ENCODE measurements at regions not wholly inside any gene's neighbourhood (a gene's known extent, or its start where the extent isn't known, plus 50 kb on each side); places are given as distances from the start of the nearest gene placed in this dataset.

GRCh38 chr1:199725002-199725565 is 302.4 kb upstream of the NR5A2 start:
- no peak for DNase-seq
- Histone ChIP-seq H3K4me1 (ENCODE audit: control insufficient read depth in 1 of 2, extremely low read depth in 1 of 2, insufficient read depth in 2 of 2, low read length in 2 of 2) (peaks cover 0 to 2% of the 10 kb centered on the region in 2 experiments), H3K27me3 (replicated peaks in 1 of 2; ENCODE audit: control insufficient read depth in 2 of 2, extremely low read depth in 1 of 2, insufficient read depth in 2 of 2, low read length in 1 of 2) (peaks cover 0 to 7% of the 10 kb centered on the region in 2 experiments), H3K4me3 (ENCODE audit: control insufficient read depth in 1 of 2, extremely low read depth in 1 of 2, low read length in 1 of 2) (no peak overlapping the region), H3K36me3 (ENCODE audit: control insufficient read depth in 2 of 2, extremely low read depth in 1 of 2, insufficient read depth in 1 of 2, low read length in 1 of 2) (no peaks in the 10 kb centered on the region), H3K27ac (ENCODE audit: low read length) (no peak overlapping the region), H3K9me3 (no peaks in the 10 kb centered on the region)
- Mint-ChIP-seq H3K4me3 (no peak overlapping the region), H3K27me3 (peaks cover 6 to 19% of the 10 kb centered on the region in 2 donors), H3K36me3 (no peaks in the 10 kb centered on the region), H3K27ac (no peak overlapping the region), H3K9me3 (no peaks in the 10 kb centered on the region), H3K4me1 (no peaks in the 10 kb centered on the region)
- ChIA-PET POLR2A (no interaction called here), CTCF (no interaction called here)
- WGBS (ENCODE audit: insufficient coverage), result 32% methylated on average over 2 of the region's 3 CpGs
- ATAC-seq (replicated peaks in 1 of 4), result no peak

- Histone ChIP-seq H3K4me1 (ENCODE audit: control insufficient read depth in 1 of 2, extremely low read depth in 1 of 2, insufficient read depth in 2 of 2, low read length in 2 of 2) (peaks cover 0 to 2% of the 10 kb centered on the region in 2 experiments), H3K4me3 (ENCODE audit: control insufficient read depth in 1 of 2, extremely low read depth in 1 of 2, low read length in 1 of 2) (no peak overlapping the region), H3K36me3 (ENCODE audit: control insufficient read depth in 2 of 2, extremely low read depth in 1 of 2, insufficient read depth in 1 of 2, low read length in 1 of 2) (no peaks in the 10 kb centered on the region), H3K9me3 (no peaks in the 10 kb centered on the region), H3K27ac (ENCODE audit: low read length) (no peak overlapping the region), H3K27me3 (replicated peaks in 1 of 2; ENCODE audit: control insufficient read depth in 2 of 2, extremely low read depth in 1 of 2, insufficient read depth in 2 of 2, low read length in 1 of 2) (peaks cover 0 to 7% of the 10 kb centered on the region in 2 experiments)
- no peaks in the 10 kb centered on the region for H3K36me3 Mint-ChIP-seq
- ChIA-PET POLR2A (no interaction called here), CTCF (no interaction called here)
- peaks cover 6 to 19% of the 10 kb centered on the region in 2 donors for H3K27me3 Mint-ChIP-seq
- ATAC-seq (replicated peaks in 1 of 4) (no peak), DNase-seq (no peak)
- no peak overlapping the region for H3K4me3 Mint-ChIP-seq
- H3K9me3 Mint-ChIP-seq, result no peaks in the 10 kb centered on the region
- no peak overlapping the region for H3K27ac Mint-ChIP-seq
- H3K4me1 Mint-ChIP-seq, result no peaks in the 10 kb centered on the region
- WGBS (ENCODE audit: insufficient coverage), result no CpG with 5 or more reads among the region's 2 CpGs
These were observed 299.8 kb upstream of the NR5A2 start for GRCh38 chr1:199727682-199728081.

GRCh38 chr1:199728345-199728744 is 299.2 kb upstream of the NR5A2 start:
- CTCF ChIA-PET, result no interaction called here
- Mint-ChIP-seq H3K27ac (no peak overlapping the region), H3K27me3 (peaks cover 6 to 19% of the 10 kb centered on the region in 2 donors), H3K36me3 (no peaks in the 10 kb centered on the region), H3K4me3 (no peak overlapping the region), H3K9me3 (no peaks in the 10 kb centered on the region), H3K4me1 (no peaks in the 10 kb centered on the region)
- no peak overlapping the region for H3K27ac ChIP-seq (ENCODE audit: low read length)
- no peak for DNase-seq
- peaks cover 0 to 2% of the 10 kb centered on the region in 2 experiments for H3K4me1 ChIP-seq (ENCODE audit: control insufficient read depth in 1 of 2, extremely low read depth in 1 of 2, insufficient read depth in 2 of 2, low read length in 2 of 2)
- peaks cover 0 to 7% of the 10 kb centered on the region in 2 experiments for H3K27me3 ChIP-seq (replicated peaks in 1 of 2; ENCODE audit: control insufficient read depth in 2 of 2, extremely low read depth in 1 of 2, insufficient read depth in 2 of 2, low read length in 1 of 2)
- H3K36me3 ChIP-seq (ENCODE audit: control insufficient read depth in 2 of 2, extremely low read depth in 1 of 2, insufficient read depth in 1 of 2, low read length in 1 of 2), result no peaks in the 10 kb centered on the region
- no peak for ATAC-seq (replicated peaks in 1 of 4)
- H3K9me3 ChIP-seq, result no peaks in the 10 kb centered on the region
- POLR2A ChIA-PET, result no interaction called here
- no peak overlapping the region for H3K4me3 ChIP-seq (ENCODE audit: control insufficient read depth in 1 of 2, extremely low read depth in 1 of 2, low read length in 1 of 2)
- WGBS (ENCODE audit: insufficient coverage), result no CpG with 5 or more reads among the region's 2 CpGs

- Histone ChIP-seq H3K27me3 (replicated peaks in 1 of 2; ENCODE audit: control insufficient read depth in 2 of 2, extremely low read depth in 1 of 2, insufficient read depth in 2 of 2, low read length in 1 of 2) (peaks cover 0 to under 1% of the 10 kb centered on the region in 2 experiments), H3K36me3 (ENCODE audit: control insufficient read depth in 2 of 2, extremely low read depth in 1 of 2, insufficient read depth in 1 of 2, low read length in 1 of 2) (no peaks in the 10 kb centered on the region), H3K9me3 (no peaks in the 10 kb centered on the region), H3K4me1 (ENCODE audit: control insufficient read depth in 1 of 2, extremely low read depth in 1 of 2, insufficient read depth in 2 of 2, low read length in 2 of 2) (no peaks in the 10 kb centered on the region), H3K4me3 (ENCODE audit: control insufficient read depth in 1 of 2, extremely low read depth in 1 of 2, low read length in 1 of 2) (no peak overlapping the region), H3K27ac (ENCODE audit: low read length) (no peak overlapping the region)
- H3K4me3 Mint-ChIP-seq, result no peak overlapping the region
- no peaks in the 10 kb centered on the region for H3K9me3 Mint-ChIP-seq
- CTCF ChIA-PET, result no interaction called here
- no peak for ATAC-seq (replicated peaks in 1 of 4)
- no peak for DNase-seq
- H3K36me3 Mint-ChIP-seq, result no peaks in the 10 kb centered on the region
- H3K4me1 Mint-ChIP-seq, result no peaks in the 10 kb centered on the region
- POLR2A ChIA-PET, result no interaction called here
- no peak overlapping the region for H3K27ac Mint-ChIP-seq
- H3K27me3 Mint-ChIP-seq, result peaks cover 0 to 4% of the 10 kb centered on the region in 2 donors
- WGBS (ENCODE audit: insufficient coverage), result no CpG with 5 or more reads among the region's 2 CpGs
These were observed 294.4 kb upstream of the NR5A2 start for GRCh38 chr1:199733125-199733524.

- no peaks in the 10 kb centered on the region for H3K4me1 ChIP-seq (ENCODE audit: control insufficient read depth in 1 of 2, extremely low read depth in 1 of 2, insufficient read depth in 2 of 2, low read length in 2 of 2)
- H3K27me3 ChIP-seq (replicated peaks in 1 of 2; ENCODE audit: control insufficient read depth in 2 of 2, extremely low read depth in 1 of 2, insufficient read depth in 2 of 2, low read length in 1 of 2), result no peaks in the 10 kb centered on the region
- DNase-seq (no peak), ATAC-seq (replicated peaks in 1 of 4) (no peak)
- H3K27ac ChIP-seq (ENCODE audit: low read length), result no peak overlapping the region
- Mint-ChIP-seq H3K4me1 (no peaks in the 10 kb centered on the region), H3K27me3 (peaks cover 0 to 3% of the 10 kb centered on the region in 2 donors), H3K36me3 (no peaks in the 10 kb centered on the region), H3K27ac (no peak overlapping the region), H3K4me3 (no peak overlapping the region), H3K9me3 (no peaks in the 10 kb centered on the region)
- ChIA-PET CTCF (no interaction called here), POLR2A (no interaction called here)
- no CpG with 5 or more reads among the region's 5 CpGs for WGBS (ENCODE audit: insufficient coverage)
- H3K4me3 ChIP-seq (ENCODE audit: control insufficient read depth in 1 of 2, extremely low read depth in 1 of 2, low read length in 1 of 2), result no peak overlapping the region
- no peaks in the 10 kb centered on the region for H3K36me3 ChIP-seq (ENCODE audit: control insufficient read depth in 2 of 2, extremely low read depth in 1 of 2, insufficient read depth in 1 of 2, low read length in 1 of 2)
- H3K9me3 ChIP-seq, result no peaks in the 10 kb centered on the region
These were observed 293.3 kb upstream of the NR5A2 start for GRCh38 chr1:199734186-199734585.

- Mint-ChIP-seq H3K36me3 (no peaks in the 10 kb centered on the region), H3K27me3 (peaks cover 0 to 5% of the 10 kb centered on the region in 2 donors), H3K27ac (no peak overlapping the region), H3K4me1 (no peaks in the 10 kb centered on the region), H3K4me3 (no peak overlapping the region), H3K9me3 (no peaks in the 10 kb centered on the region)
- Histone ChIP-seq H3K27ac (ENCODE audit: low read length) (no peak overlapping the region), H3K4me1 (ENCODE audit: control insufficient read depth in 1 of 2, extremely low read depth in 1 of 2, insufficient read depth in 2 of 2, low read length in 2 of 2) (no peaks in the 10 kb centered on the region), H3K27me3 (replicated peaks in 1 of 2; ENCODE audit: control insufficient read depth in 2 of 2, extremely low read depth in 1 of 2, insufficient read depth in 2 of 2, low read length in 1 of 2) (no peaks in the 10 kb centered on the region), H3K4me3 (ENCODE audit: control insufficient read depth in 1 of 2, extremely low read depth in 1 of 2, low read length in 1 of 2) (no peak overlapping the region), H3K36me3 (ENCODE audit: control insufficient read depth in 2 of 2, extremely low read depth in 1 of 2, insufficient read depth in 1 of 2, low read length in 1 of 2) (no peaks in the 10 kb centered on the region), H3K9me3 (no peaks in the 10 kb centered on the region)
- ATAC-seq (replicated peaks in 1 of 4) (no peak), DNase-seq (no peak)
- ChIA-PET CTCF (no interaction called here), POLR2A (no interaction called here)
- WGBS (ENCODE audit: insufficient coverage), result 81% methylated on average over 3 of the region's 6 CpGs
These were observed 291.9 kb upstream of the NR5A2 start for GRCh38 chr1:199735660-199736059.

GRCh38 chr1:199736646-199737045 is 290.9 kb upstream of the NR5A2 start:
- Histone ChIP-seq H3K27ac (ENCODE audit: low read length) (no peak overlapping the region), H3K4me1 (ENCODE audit: control insufficient read depth in 1 of 2, extremely low read depth in 1 of 2, insufficient read depth in 2 of 2, low read length in 2 of 2) (no peaks in the 10 kb centered on the region)

More at GRCh38 chr1:199736646-199737045, 290.9 kb upstream of the NR5A2 start:
- ChIA-PET CTCF (no interaction called here), POLR2A (no interaction called here)
- H3K27me3 Mint-ChIP-seq, result peaks cover 0 to 5% of the 10 kb centered on the region in 2 donors
- DNase-seq (no peak), ATAC-seq (replicated peaks in 1 of 4) (no peak)
- H3K36me3 ChIP-seq (ENCODE audit: control insufficient read depth in 2 of 2, extremely low read depth in 1 of 2, insufficient read depth in 1 of 2, low read length in 1 of 2), result no peaks in the 10 kb centered on the region
- H3K4me3 ChIP-seq (ENCODE audit: control insufficient read depth in 1 of 2, extremely low read depth in 1 of 2, low read length in 1 of 2), result no peak overlapping the region
- H3K27me3 ChIP-seq (replicated peaks in 1 of 2; ENCODE audit: control insufficient read depth in 2 of 2, extremely low read depth in 1 of 2, insufficient read depth in 2 of 2, low read length in 1 of 2), result peaks cover 0 to 4% of the 10 kb centered on the region in 2 experiments
- no peaks in the 10 kb centered on the region for H3K36me3 Mint-ChIP-seq
- no peak overlapping the region for H3K4me3 Mint-ChIP-seq
- H3K4me1 Mint-ChIP-seq, result no peaks in the 10 kb centered on the region
- no peak overlapping the region for H3K27ac Mint-ChIP-seq
- no peaks in the 10 kb centered on the region for H3K9me3 Mint-ChIP-seq
- WGBS (ENCODE audit: insufficient coverage), result no CpG with 5 or more reads among the region's 3 CpGs
- no peaks in the 10 kb centered on the region for H3K9me3 ChIP-seq
